ENCODE measurements at regions not wholly inside any gene's neighbourhood (a gene's known extent, or its start where the extent isn't known, plus 50 kb on each side); places are given as distances from the start of the nearest gene placed in this dataset.

DNA sequence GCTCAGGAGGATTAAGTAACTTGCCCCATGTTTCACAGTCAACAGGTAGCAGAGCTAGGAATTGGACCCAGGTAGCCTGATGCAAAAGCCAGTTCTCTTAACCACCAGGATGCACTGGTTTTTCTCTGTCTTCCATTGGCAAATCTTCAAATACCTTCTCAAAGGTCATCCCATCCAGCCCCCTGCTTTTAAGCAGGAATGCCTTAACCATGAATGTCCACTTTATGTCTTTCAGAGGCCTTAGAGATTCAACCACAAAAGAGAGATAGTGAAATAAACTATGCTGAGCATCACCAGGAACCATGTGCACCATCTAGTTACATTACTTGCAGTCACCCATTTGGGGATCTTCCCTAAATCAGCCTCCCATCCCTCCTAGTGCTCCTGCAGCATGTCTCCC lies 94.3 kb downstream of the C17orf67 start:
- DNase-seq: peak; percentile 40

DNA sequence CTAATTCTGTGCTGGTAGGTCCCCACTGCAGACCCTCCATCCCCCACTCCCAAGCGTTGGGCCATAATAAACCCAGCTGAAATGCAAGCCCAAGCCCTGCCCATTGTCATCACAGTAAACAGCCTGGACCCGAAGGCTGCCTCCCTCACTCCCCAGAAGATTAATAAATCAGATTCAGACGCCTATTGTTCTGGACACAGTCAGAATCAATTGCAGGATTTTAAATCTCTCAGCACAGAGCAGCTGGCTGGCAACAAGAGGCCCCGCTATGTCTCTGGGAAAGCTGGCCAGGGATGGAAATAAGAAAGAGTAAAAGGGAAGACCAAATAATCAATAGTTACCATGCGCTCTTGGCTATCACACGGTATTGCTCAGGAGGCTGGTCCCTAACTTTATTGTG lies 93.9 kb downstream of the C17orf67 start:
- DNase-seq: no peak

DNA sequence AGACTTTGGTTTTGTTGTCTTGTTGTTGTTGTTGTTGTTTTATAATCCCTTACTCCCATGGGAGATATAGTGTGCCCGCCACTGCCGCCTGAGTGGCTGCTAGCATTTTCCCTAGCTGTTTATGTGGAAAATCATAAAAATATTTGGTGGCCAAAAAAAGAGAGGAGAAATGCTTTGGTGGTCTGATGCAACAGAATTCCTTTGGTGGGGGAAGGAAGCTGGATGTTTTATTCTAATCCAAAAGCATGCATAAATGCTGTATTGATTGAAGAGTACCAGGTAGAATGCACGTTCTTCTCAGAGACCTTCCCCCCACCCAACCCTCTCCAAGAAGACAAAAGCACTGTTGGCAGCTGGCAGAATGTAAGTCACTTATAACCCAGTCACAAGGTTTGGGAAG lies 93.2 kb downstream of the C17orf67 start:
- DNase-seq: no peak

All from EL (cell line).